Uterus (tissue), 3 donors: ENCODE measurements at regions not wholly inside any gene's neighbourhood (a gene's known extent, or its start where the extent isn't known, plus 50 kb on each side); places are given as distances from the start of the nearest gene placed in this dataset.
A peak's percentile ranks its signal among the peaks of the same experiment; 100 is the strongest.

ENCODE experiments used
- DNase-seq, 2 donors: peaks; one replicate each; pipeline ENCODE4 v3.0.0-alpha.2; 2019 to 2020
- H3K27ac ChIP-seq, 2 donors: fragments of 200-600 bp; sonication (generic); 1 replicate in 1 of 2; 2 replicates in 1 of 2; pipeline ENCODE4 v1.5.1; 2016 to 2018
- H3K27me3 ChIP-seq, 2 donors: fragments of 200-600 bp; sonication (generic); one replicate each; pipeline ENCODE4 v1.5.1; 2018 to 2019; ENCODE audit warnings: control low read depth in 1 of 2
- H3K36me3 ChIP-seq, 2 donors: fragments of 200-600 bp; sonication (generic); one replicate each; pipeline ENCODE4 v1.5.1; 2019; ENCODE audit warnings: control low read depth in 1 of 2
- H3K4me1 ChIP-seq, 2 donors: fragments of 200-600 bp; sonication (generic); one replicate each; pipeline ENCODE4 v1.5.1; 2018 to 2019; ENCODE audit warnings: control low read depth in 1 of 2
- H3K4me3 ChIP-seq, 2 donors: fragments of 200-600 bp; sonication (generic); 1 replicate in 1 of 2; 2 replicates in 1 of 2; pipeline ENCODE4 v1.5.1; 2018 to 2019; ENCODE audit warnings: mild to moderate bottlenecking in 1 of 2
- H3K9me3 ChIP-seq, 2 donors: fragments of 200-600 bp; sonication (generic); one replicate each; pipeline ENCODE4 v1.5.1; 2019; ENCODE audit warnings: control low read depth in 1 of 2
- CTCF ChIP-seq, 4 experiments: fragments of 200-600 bp in 2 of 4; fragments of 450-650 bp in 2 of 4; sonication (generic) in 2 of 4; IDR thresholded peaks; one replicate each; pipeline ENCODE4 v1.5.1; 2016 to 2019; ENCODE audit warnings: antibody characterized with exemption in 4 of 4, mild to moderate bottlenecking in 2 of 4, moderate library complexity in 1 of 4
- POLR2A ChIP-seq, 2 donors: fragments of 450-650 bp; IDR thresholded peaks; one replicate each; pipeline ENCODE4 v1.6.1; 2016; ENCODE audit warnings: antibody characterized with exemption in 2 of 2, mild to moderate bottlenecking in 1 of 2, moderate library complexity in 1 of 2
- intact Hi-C: fragments of 100-400 bp; cut with DNase I; formaldehyde crosslinking; loops from one replicate; pipeline ENCODE4 v1.15.1; 2023; ENCODE audit warnings: low total_unique reads
- donor health status: DM: yes; HTN: yes; CAD: no.

- no peak for TF ChIP-seq CTCF (IDR thresholded peaks at IDR 0.05)
- no peak for TF ChIP-seq POLR2A (IDR thresholded peaks at IDR 0.05)
- DNase-seq: no peak
- H3K4me1 ChIP-seq: peaks cover 0 to 11% of the 10 kb centered on the region in 2 donors
- no peaks in the 10 kb centered on the region for H3K27me3 ChIP-seq
- H3K36me3 ChIP-seq: no peaks in the 10 kb centered on the region
- H3K27ac ChIP-seq: no peak overlapping the region
- H3K4me3 ChIP-seq: no peak overlapping the region
- H3K9me3 ChIP-seq: no peaks in the 10 kb centered on the region
- intact Hi-C loops: no loop called here
Observed at GRCh38 chr10:44193166-44193565, 191.7 kb downstream of the CXCL12 start.

GRCh38 chr10:44192435-44192834, 192.5 kb downstream of the CXCL12 start:
- Histone ChIP-seq H3K9me3 (no peaks in the 10 kb centered on the region), H3K27ac (no peak overlapping the region), H3K36me3 (no peaks in the 10 kb centered on the region), H3K4me3 (no peak overlapping the region), H3K27me3 (no peaks in the 10 kb centered on the region), H3K4me1 (peaks cover 0 to 11% of the 10 kb centered on the region in 2 donors)
- intact Hi-C loops: no loop called here
- DNase-seq: no peak
- TF ChIP-seq POLR2A (IDR thresholded peaks at IDR 0.05) (no peak), CTCF (IDR thresholded peaks at IDR 0.05) (no peak)

- H3K36me3 ChIP-seq: no peaks in the 10 kb centered on the region
- intact Hi-C loops: no loop called here
- no peak for TF ChIP-seq CTCF (IDR thresholded peaks at IDR 0.05)
- TF ChIP-seq POLR2A (IDR thresholded peaks at IDR 0.05): no peak
- no peak overlapping the region for H3K4me3 ChIP-seq
- no peaks in the 10 kb centered on the region for H3K27me3 ChIP-seq
- no peaks in the 10 kb centered on the region for H3K9me3 ChIP-seq
- no peak for DNase-seq
- peaks cover 0 to 6% of the 10 kb centered on the region in 2 donors for H3K4me1 ChIP-seq
- no peak overlapping the region for H3K27ac ChIP-seq
Observed at GRCh38 chr10:44190541-44190940, 194.4 kb downstream of the CXCL12 start.

GRCh38 chr10:44186821-44187220, 198.1 kb downstream of the CXCL12 start:
- no peak for TF ChIP-seq POLR2A (IDR thresholded peaks at IDR 0.05)
- no peak for TF ChIP-seq CTCF (IDR thresholded peaks at IDR 0.05)
- Histone ChIP-seq H3K9me3 (no peaks in the 10 kb centered on the region), H3K27ac (no peak overlapping the region), H3K4me1 (no peaks in the 10 kb centered on the region), H3K36me3 (no peaks in the 10 kb centered on the region), H3K4me3 (no peak overlapping the region), H3K27me3 (no peaks in the 10 kb centered on the region)
- no peak for DNase-seq
- intact Hi-C loops: no loop called here

GRCh38 chr10:44186150-44186549, 198.7 kb downstream of the CXCL12 start:
- Histone ChIP-seq H3K9me3 (no peaks in the 10 kb centered on the region), H3K4me1 (no peaks in the 10 kb centered on the region), H3K27me3 (no peaks in the 10 kb centered on the region), H3K36me3 (no peaks in the 10 kb centered on the region), H3K27ac (peak overlapping the region in 1 of 2 donors; percentile 30), H3K4me3 (no peak overlapping the region)
- intact Hi-C loops: no loop called here
- DNase-seq: peak; percentile 44 to 49
- TF ChIP-seq POLR2A (IDR thresholded peaks at IDR 0.05) (no peak), CTCF (IDR thresholded peaks at IDR 0.05) (no peak)
